DMS53 (cell line): ENCODE measurements at regions not wholly inside any gene's neighbourhood (a gene's known extent, or its start where the extent isn't known, plus 50 kb on each side); places are given as distances from the start of the nearest gene placed in this dataset.
"Not testable (repeated sequence)": the region's sequence is repeated elsewhere in the genome, so short reads cannot be mapped to it uniquely, and the experiment has no call there.

Experiments used
- DNase-seq: peaks from one replicate; lab custom pipeline; 2025; lab: John Stamatoyannopoulos, UW

- no peak for DNase-seq
These were observed 1009.0 kb downstream of the PLA2G4A start for GRCh38 chr1:187837787-187838186.

GRCh38 chr1:187838335-187839293, 1009.9 kb downstream of the PLA2G4A start:
- no peak for DNase-seq

- no peak for DNase-seq
These were observed 1011.1 kb downstream of the PLA2G4A start for GRCh38 chr1:187839873-187840272.

GRCh38 chr1:187840557-187840956, 1011.8 kb downstream of the PLA2G4A start:
- DNase-seq, result no peak

- peak; percentile 39 for DNase-seq
These were observed 1013.8 kb downstream of the PLA2G4A start for GRCh38 chr1:187842406-187843165.

GRCh38 chr1:187844313-187844712, 1015.6 kb downstream of the PLA2G4A start:
- DNase-seq, result no peak

GRCh38 chr1:187847531-187847930, 1018.8 kb downstream of the PLA2G4A start:
- DNase-seq, result no peak

- DNase-seq, result no peak
These were observed 1019.6 kb downstream of the PLA2G4A start for GRCh38 chr1:187848321-187848720.

GRCh38 chr1:187850146-187850545, 1021.4 kb downstream of the PLA2G4A start:
- DNase-seq, result not testable (repeated sequence)

- no peak for DNase-seq
These were observed 1024.8 kb downstream of the PLA2G4A start for GRCh38 chr1:187853505-187853904.

GRCh38 chr1:187854457-187854856, 1025.7 kb downstream of the PLA2G4A start:
- no peak for DNase-seq

GRCh38 chr1:187862506-187862905, 1033.8 kb downstream of the PLA2G4A start:
- DNase-seq, result peak; percentile 5

GRCh38 chr1:187870552-187870951, 1041.8 kb downstream of the PLA2G4A start:
- DNase-seq, result no peak

- no peak for DNase-seq
These were observed 1042.6 kb downstream of the PLA2G4A start for GRCh38 chr1:187871177-187871845.

GRCh38 chr1:187872550-187872949, 1043.8 kb downstream of the PLA2G4A start:
- no peak for DNase-seq

- DNase-seq, result no peak
These were observed 1044.4 kb downstream of the PLA2G4A start for GRCh38 chr1:187873126-187873525.

GRCh38 chr1:187876775-187877174, 1048.0 kb downstream of the PLA2G4A start:
- DNase-seq, result no peak

- peak; percentile 28 for DNase-seq
These were observed 1048.5 kb downstream of the PLA2G4A start for GRCh38 chr1:187877220-187877619.

- no peak for DNase-seq
These were observed 1050.1 kb downstream of the PLA2G4A start for GRCh38 chr1:187878883-187879282.

GRCh38 chr1:187883356-187883755, 1054.6 kb downstream of the PLA2G4A start:
- no peak for DNase-seq

GRCh38 chr1:187891993-187892682, 1063.4 kb downstream of the PLA2G4A start:
- no peak for DNase-seq

- no peak for DNase-seq
These were observed 1063.9 kb downstream of the PLA2G4A start for GRCh38 chr1:187892683-187893039.
